ENCODE measurements at regions not wholly inside any gene's neighbourhood (a gene's known extent, or its start where the extent isn't known, plus 50 kb on each side); places are given as distances from the start of the nearest gene placed in this dataset.

GRCh38 chr7:138170959-138171703, 94.9 kb downstream of the AKR1D1 start:
- Histone ChIP-seq H3K9me2 (ENCODE audit: insufficient read depth, low read length) (no peaks in the 10 kb centered on the region), H3K4me2 (ENCODE audit: low read length) (peak overlapping the region; percentile 58)

GRCh38 chr7:138173548-138173947, 97.3 kb downstream of the AKR1D1 start:
- Histone ChIP-seq H3F3A (ENCODE audit: insufficient read depth, low read length, poor library complexity, severe bottlenecking) (peaks cover 4% of the 10 kb centered on the region), H3K4me2 (ENCODE audit: low read length) (no peak overlapping the region), H3K9ac (ENCODE audit: low read length) (no peak overlapping the region), H3K79me2 (replicated peaks; ENCODE audit: insufficient read depth, low read length) (no peaks in the 10 kb centered on the region), H2AFZ (ENCODE audit: low read depth, low read length) (no peak overlapping the region), H4K20me1 (ENCODE audit: insufficient read depth) (no peaks in the 10 kb centered on the region), H3K36me3 (ENCODE audit: insufficient read depth, low read length) (no peaks in the 10 kb centered on the region), H3K9me2 (ENCODE audit: insufficient read depth, low read length) (no peaks in the 10 kb centered on the region), H3K27ac (ENCODE audit: low read length) (no peak overlapping the region), H3K4me3 (ENCODE audit: low read length) (no peak overlapping the region), H3K9me3 (ENCODE audit: low read length) (no peaks in the 10 kb centered on the region), H3K27me3 (ENCODE audit: insufficient read depth, low read depth, low read length) (no peaks in the 10 kb centered on the region)
- no peak for TF ChIP-seq SMC3 (conservative IDR thresholded peaks at IDR 0.05; ENCODE audit: poor library complexity)
- no peak for TF ChIP-seq POLR2AphosphoS5 (IDR thresholded peaks at IDR 0.05)
- no peak for TF ChIP-seq TAF1 (IDR thresholded peaks at IDR 0.05; ENCODE audit: low read depth)
- TF ChIP-seq EP300 (conservative IDR thresholded peaks at IDR 0.05; ENCODE audit: poor library complexity, severe bottlenecking) = no peak
- no peak for TF ChIP-seq REST (IDR thresholded peaks at IDR 0.05; ENCODE audit: borderline replicate concordance)
- TF ChIP-seq CTCF (IDR thresholded peaks at IDR 0.05; ENCODE audit: poor library complexity, severe bottlenecking) = no peak

More at GRCh38 chr7:138170959-138171703, 94.9 kb downstream of the AKR1D1 start:
- Histone ChIP-seq H3F3A (ENCODE audit: insufficient read depth, low read length, poor library complexity, severe bottlenecking) (peaks cover 4% of the 10 kb centered on the region), H3K79me2 (replicated peaks; ENCODE audit: insufficient read depth, low read length) (no peaks in the 10 kb centered on the region), H2AFZ (ENCODE audit: low read depth, low read length) (peak overlapping the region; percentile 63), H3K4me3 (ENCODE audit: low read length) (peak overlapping the region; percentile 57), H3K27me3 (ENCODE audit: insufficient read depth, low read depth, low read length) (no peaks in the 10 kb centered on the region), H3K9ac (ENCODE audit: low read length) (peak overlapping the region; percentile 65), H4K20me1 (ENCODE audit: insufficient read depth) (no peaks in the 10 kb centered on the region), H3K36me3 (ENCODE audit: insufficient read depth, low read length) (no peaks in the 10 kb centered on the region), H3K27ac (ENCODE audit: low read length) (peak overlapping the region; percentile 87), H3K9me3 (ENCODE audit: low read length) (no peaks in the 10 kb centered on the region)
- TF ChIP-seq SMC3 (conservative IDR thresholded peaks at IDR 0.05; ENCODE audit: poor library complexity) (no peak), RAD21 (conservative IDR thresholded peaks at IDR 0.05) (no peak), CTCF (IDR thresholded peaks at IDR 0.05; ENCODE audit: poor library complexity, severe bottlenecking) (no peak), REST (IDR thresholded peaks at IDR 0.05; ENCODE audit: borderline replicate concordance) (no peak), EZH2 (IDR thresholded peaks at IDR 0.05; ENCODE audit: borderline replicate concordance, insufficient read depth, low read length, poor library complexity, severe bottlenecking) (no peak), EP300 (conservative IDR thresholded peaks at IDR 0.05; ENCODE audit: poor library complexity, severe bottlenecking) (no peak), POLR2AphosphoS5 (IDR thresholded peaks at IDR 0.05) (no peak), MXI1 (conservative IDR thresholded peaks at IDR 0.05; ENCODE audit: poor library complexity, severe bottlenecking) (no peak), TAF1 (IDR thresholded peaks at IDR 0.05; ENCODE audit: low read depth) (no peak)

All from neural cell (in vitro differentiated cells).